ENCODE measurements at regions not wholly inside any gene's neighbourhood (a gene's known extent, or its start where the extent isn't known, plus 50 kb on each side); places are given as distances from the start of the nearest gene placed in this dataset.

GRCh38 chr9:7860335-7860709 lies 60.7 kb upstream of the DMAC1 start:
- no peak overlapping the region for H3K4me3 ChIP-seq (ENCODE audit: low read depth, low read length)
- TF ChIP-seq, protein P1, sequence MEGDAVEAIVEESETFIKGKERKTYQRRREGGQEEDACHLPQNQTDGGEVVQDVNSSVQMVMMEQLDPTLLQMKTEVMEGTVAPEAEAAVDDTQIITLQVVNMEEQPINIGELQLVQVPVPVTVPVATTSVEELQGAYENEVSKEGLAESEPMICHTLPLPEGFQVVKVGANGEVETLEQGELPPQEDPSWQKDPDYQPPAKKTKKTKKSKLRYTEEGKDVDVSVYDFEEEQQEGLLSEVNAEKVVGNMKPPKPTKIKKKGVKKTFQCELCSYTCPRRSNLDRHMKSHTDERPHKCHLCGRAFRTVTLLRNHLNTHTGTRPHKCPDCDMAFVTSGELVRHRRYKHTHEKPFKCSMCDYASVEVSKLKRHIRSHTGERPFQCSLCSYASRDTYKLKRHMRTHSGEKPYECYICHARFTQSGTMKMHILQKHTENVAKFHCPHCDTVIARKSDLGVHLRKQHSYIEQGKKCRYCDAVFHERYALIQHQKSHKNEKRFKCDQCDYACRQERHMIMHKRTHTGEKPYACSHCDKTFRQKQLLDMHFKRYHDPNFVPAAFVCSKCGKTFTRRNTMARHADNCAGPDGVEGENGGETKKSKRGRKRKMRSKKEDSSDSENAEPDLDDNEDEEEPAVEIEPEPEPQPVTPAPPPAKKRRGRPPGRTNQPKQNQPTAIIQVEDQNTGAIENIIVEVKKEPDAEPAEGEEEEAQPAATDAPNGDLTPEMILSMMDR (IDR thresholded peaks at IDR 0.05; ENCODE audit: low read depth, low read length, missing control alignments): no peak

DNA sequence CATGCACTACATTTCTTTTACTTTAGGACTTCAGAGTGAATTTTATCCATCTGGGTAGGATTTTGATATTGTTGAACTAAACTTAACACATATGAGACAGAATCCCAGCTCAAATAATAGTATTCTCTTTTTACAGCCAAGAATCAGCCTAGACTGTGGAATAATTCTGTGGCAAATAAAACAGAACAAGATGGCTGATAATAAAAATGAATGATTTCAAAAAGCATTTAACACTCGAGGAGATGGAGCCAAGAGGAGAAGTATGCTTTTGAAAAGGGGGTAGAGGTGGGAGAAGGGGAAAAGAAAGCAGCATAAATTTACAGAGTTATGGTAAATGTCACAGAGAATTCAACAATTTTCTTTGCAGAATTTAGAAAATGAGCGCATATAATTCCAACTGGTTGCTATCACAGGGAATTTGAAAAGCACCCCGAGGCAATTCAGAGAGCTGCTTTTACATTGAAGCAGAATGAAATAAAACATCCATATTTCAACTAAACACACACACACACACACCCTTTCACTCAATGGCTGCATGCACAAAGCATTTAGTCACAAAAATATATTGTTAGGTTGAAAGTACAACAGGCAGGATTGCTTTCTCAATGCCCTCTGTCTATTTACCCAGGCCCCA lies 60.2 kb upstream of the DMAC1 start:
- H3K4me3 ChIP-seq (ENCODE audit: low read depth, low read length): no peak overlapping the region
- TF ChIP-seq, protein P1 (IDR thresholded peaks at IDR 0.05; ENCODE audit: low read depth, low read length, missing control alignments): no peak
- DNase-seq (ENCODE audit: low read depth): no peak

More at GRCh38 chr9:7860335-7860709, 60.7 kb upstream of the DMAC1 start:
- no peak for DNase-seq (ENCODE audit: low read depth)

GRCh38 chr9:7858166-7858565 lies 58.6 kb upstream of the DMAC1 start:
- TF ChIP-seq, protein P1 (IDR thresholded peaks at IDR 0.05; ENCODE audit: low read depth, low read length, missing control alignments): no peak
- no peak overlapping the region for H3K4me3 ChIP-seq (ENCODE audit: low read depth, low read length)
- DNase-seq (ENCODE audit: low read depth): no peak

GRCh38 chr9:7854763-7855162 lies 55.2 kb upstream of the DMAC1 start:
- H3K4me3 ChIP-seq (ENCODE audit: low read depth, low read length): no peak overlapping the region
- DNase-seq (ENCODE audit: low read depth): no peak
- TF ChIP-seq, protein P1 (IDR thresholded peaks at IDR 0.05; ENCODE audit: low read depth, low read length, missing control alignments): no peak
